Endodermal cell (in vitro differentiated cells): ENCODE measurements at regions not wholly inside any gene's neighbourhood (a gene's known extent, or its start where the extent isn't known, plus 50 kb on each side); places are given as distances from the start of the nearest gene placed in this dataset.

ENCODE experiments used
- DNase-seq: peaks from one replicate; pipeline ENCODE4 v3.0.0-alpha.2; 2017
- H3K27ac ChIP-seq: 2 replicates; pipeline ENCODE4 v1.5.1; 2013; ENCODE audit warnings: mild to moderate bottlenecking, low read depth, low read length, moderate library complexity
- H3K27me3 ChIP-seq: 2 replicates; pipeline ENCODE4 v1.6.1; 2013; ENCODE audit warnings: mild to moderate bottlenecking, low read length, moderate library complexity; ENCODE audit not compliant: insufficient read depth, control insufficient read depth, poor library complexity, severe bottlenecking
- H3K36me3 ChIP-seq: 2 replicates; pipeline ENCODE4 v1.7.0; 2013; ENCODE audit warnings: mild to moderate bottlenecking, low read length, moderate library complexity; ENCODE audit not compliant: control insufficient read depth, insufficient read depth
- H3K4me1 ChIP-seq: one replicate; pipeline ENCODE4 v1.7.0; 2013; ENCODE audit warnings: low read length; ENCODE audit not compliant: control insufficient read depth, insufficient read depth
- H3K4me3 ChIP-seq: 2 replicates; pipeline ENCODE4 v1.5.1; 2013; ENCODE audit warnings: mild to moderate bottlenecking, low read length, moderate library complexity
- H3K9ac ChIP-seq: 2 replicates; pipeline ENCODE4 v1.6.1; 2013; ENCODE audit warnings: mild to moderate bottlenecking, low read length, moderate library complexity; ENCODE audit not compliant: poor library complexity, severe bottlenecking; ENCODE audit errors: extremely low read depth
- H3K9me3 ChIP-seq: 2 replicates; pipeline ENCODE4 v1.6.1; 2013; ENCODE audit warnings: mild to moderate bottlenecking, low read length, moderate library complexity; ENCODE audit not compliant: control insufficient read depth
- H3K27ac Mint-ChIP-seq: 2 replicates; pipeline ENCODE4 v1.8.0; 2020; ENCODE audit warnings: mixed read lengths
- H3K27me3 Mint-ChIP-seq: 2 replicates; pipeline ENCODE4 v1.8.0; 2021; ENCODE audit warnings: mild to moderate bottlenecking, mixed read lengths; ENCODE audit not compliant: insufficient read depth
- H3K36me3 Mint-ChIP-seq: 2 replicates; pipeline ENCODE4 v1.8.0; 2020; ENCODE audit warnings: low read depth, mixed read lengths
- H3K4me1 Mint-ChIP-seq: 2 replicates; pipeline ENCODE4 v1.8.0; 2020; ENCODE audit warnings: mixed read lengths
- H3K4me3 Mint-ChIP-seq: 2 replicates; pipeline ENCODE4 v1.8.0; 2020; ENCODE audit warnings: mild to moderate bottlenecking, moderate library complexity, mixed read lengths
- H3K9me3 Mint-ChIP-seq: 2 replicates; pipeline ENCODE4 v1.8.0; 2020; ENCODE audit warnings: mild to moderate bottlenecking, mixed read lengths
- CTCF ChIP-seq: fragments of 200-600 bp; sonication (generic); conservative IDR thresholded peaks from 2 replicates; pipeline ENCODE4 v1.5.0; 2021; ENCODE audit warnings: antibody characterized with exemption, mild to moderate bottlenecking
- WGBS, 2 experiments: methylation state at CpG; one replicate each; pipeline versions ENCODE4 v1.1.5 to v1.1.7; 2013; ENCODE audit warnings: missing lambda C conversion rate in 2 of 2, mixed read lengths in 1 of 2; ENCODE audit not compliant: insufficient coverage in 1 of 2, insufficient read length in 1 of 2; 5-methylcytosine and 5-hydroxymethylcytosine counted together

DNA sequence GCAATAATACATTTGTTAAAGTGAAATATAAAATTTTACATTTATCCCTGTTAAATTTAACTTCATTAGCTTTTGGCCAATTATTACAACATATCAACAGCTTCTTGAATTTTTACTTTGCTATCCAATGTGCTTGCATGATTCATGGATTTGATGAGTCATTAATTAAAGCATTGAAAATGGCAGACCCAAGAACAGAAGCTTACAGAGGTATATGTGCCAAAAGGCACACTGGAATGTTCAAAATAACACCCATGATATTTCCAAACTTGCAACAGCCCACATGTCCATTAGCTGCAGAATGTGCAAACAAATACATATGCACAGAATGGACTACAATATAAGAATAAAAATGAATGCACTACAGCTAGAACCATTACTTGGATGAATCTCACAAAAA, 76.4 kb upstream of the MAN1A2 start:
- DNase-seq = no peak
- no peaks in the 10 kb centered on the region for H3K27me3 Mint-ChIP-seq
- H3K36me3 Mint-ChIP-seq = no peaks in the 10 kb centered on the region

GRCh38 chr1:117289316-117289870, 77.9 kb upstream of the MAN1A2 start:
- H3K27me3 Mint-ChIP-seq = no peaks in the 10 kb centered on the region
- Histone ChIP-seq H3K9me3 (no peaks in the 10 kb centered on the region), H3K36me3 (no peaks in the 10 kb centered on the region), H3K9ac (no peak overlapping the region), H3K4me1 (no peaks in the 10 kb centered on the region), H3K4me3 (no peak overlapping the region), H3K27me3 (no peaks in the 10 kb centered on the region), H3K27ac (no peak overlapping the region)
- no peaks in the 10 kb centered on the region for H3K4me1 Mint-ChIP-seq
- no peak for TF ChIP-seq CTCF
- no peak overlapping the region for H3K27ac Mint-ChIP-seq
- no peak overlapping the region for H3K4me3 Mint-ChIP-seq
- DNase-seq = no peak
- H3K36me3 Mint-ChIP-seq = no peaks in the 10 kb centered on the region
- no peaks in the 10 kb centered on the region for H3K9me3 Mint-ChIP-seq
- 94 to 100% methylated on average over 1 to 3 of the region's 3 CpGs for WGBS, 2 experiments

More for the DNA sequence above, 76.4 kb upstream of the MAN1A2 start:
- no peaks in the 10 kb centered on the region for H3K4me1 ChIP-seq
- H3K9me3 ChIP-seq = no peaks in the 10 kb centered on the region
- no peak overlapping the region for H3K4me3 ChIP-seq
- Mint-ChIP-seq H3K4me3 (no peak overlapping the region), H3K9me3 (no peaks in the 10 kb centered on the region), H3K27ac (no peak overlapping the region), H3K4me1 (no peaks in the 10 kb centered on the region)
- TF ChIP-seq CTCF = no peak
- no peak overlapping the region for H3K9ac ChIP-seq
- H3K27me3 ChIP-seq = no peaks in the 10 kb centered on the region
- H3K36me3 ChIP-seq = no peaks in the 10 kb centered on the region
- no peak overlapping the region for H3K27ac ChIP-seq

GRCh38 chr1:117286562-117286961, 75.8 kb upstream of the VTCN1 start:
- no peak overlapping the region for H3K4me3 Mint-ChIP-seq
- 100% methylated on average over 2 of the region's 2 CpGs; no CpG with 5 or more reads in 1 of the 2 experiments for WGBS, 2 experiments
- Histone ChIP-seq H3K27me3 (no peaks in the 10 kb centered on the region), H3K4me1 (no peaks in the 10 kb centered on the region), H3K9me3 (no peaks in the 10 kb centered on the region), H3K27ac (no peak overlapping the region), H3K36me3 (no peaks in the 10 kb centered on the region), H3K4me3 (no peak overlapping the region), H3K9ac (no peak overlapping the region)
- H3K27me3 Mint-ChIP-seq = no peaks in the 10 kb centered on the region
- no peak for DNase-seq
- no peaks in the 10 kb centered on the region for H3K4me1 Mint-ChIP-seq
- H3K9me3 Mint-ChIP-seq = no peaks in the 10 kb centered on the region
- H3K27ac Mint-ChIP-seq = no peak overlapping the region
- H3K36me3 Mint-ChIP-seq = no peaks in the 10 kb centered on the region
- TF ChIP-seq CTCF = no peak
